Ishikawa (cell line): ENCODE measurements at regions not wholly inside any gene's neighbourhood (a gene's known extent, or its start where the extent isn't known, plus 50 kb on each side); places are given as distances from the start of the nearest gene placed in this dataset.

Source experiments
- EP300 ChIP-seq: IDR thresholded peaks from 2 replicates; pipeline ENCODE4 v1.6.1; 2012; ENCODE audit warnings: borderline replicate concordance
- MAX ChIP-seq: IDR thresholded peaks from 2 replicates; pipeline ENCODE4 v1.6.1; 2012
- RAD21 ChIP-seq: IDR thresholded peaks from 2 replicates; pipeline ENCODE4 v1.6.1; 2012; ENCODE audit warnings: low read depth
- YY1 ChIP-seq: IDR thresholded peaks from 2 replicates; pipeline ENCODE4 v1.6.1; 2012; ENCODE audit warnings: low read depth

GRCh38 chr1:191151321-191151807 is 673.7 kb upstream of the BRINP3 start:
- TF ChIP-seq MAX (no peak), RAD21 (no peak), EP300 (no peak), YY1 (no peak)
